Cardiac muscle cell (in vitro differentiated cells and primary cell): ENCODE measurements at regions not wholly inside any gene's neighbourhood (a gene's known extent, or its start where the extent isn't known, plus 50 kb on each side); places are given as distances from the start of the nearest gene placed in this dataset.

Experiments
- DNase-seq, 2 donors: peaks; one replicate each; pipeline versions ENCODE4 v3.0.0 to v3.0.0-alpha.2; 2010 to 2017; ENCODE audit warnings: low read depth in 1 of 2, low spot score in 1 of 2
- H3K27ac ChIP-seq: fragments of 200-600 bp; sonication (generic); 2 replicates; pipeline ENCODE4 v1.5.1; 2016
- H3K27me3 ChIP-seq: fragments of 200-600 bp; sonication (generic); 2 replicates; pipeline ENCODE4 v1.6.0; 2016; ENCODE audit warnings: control low read depth
- H3K36me3 ChIP-seq: fragments of 200-600 bp; sonication (generic); 2 replicates; pipeline ENCODE4 v1.5.1; 2016; ENCODE audit warnings: control low read depth
- H3K4me1 ChIP-seq: fragments of 200-600 bp; sonication (generic); 2 replicates; pipeline ENCODE4 v1.8.1; 2017; ENCODE audit warnings: low read depth, mild to moderate bottlenecking, mixed run types
- H3K4me3 ChIP-seq: fragments of 200-600 bp; sonication (generic); 2 replicates; pipeline ENCODE4 v1.5.1; 2016; ENCODE audit warnings: mild to moderate bottlenecking
- H3K9me3 ChIP-seq: fragments of 200-600 bp; sonication (generic); 2 replicates; pipeline ENCODE4 v1.5.1; 2017; ENCODE audit warnings: low read depth, mild to moderate bottlenecking, control low read depth
- TF ChIP-seq, protein P1 (sequence below): IDR thresholded peaks from 2 replicates; pipeline ENCODE4 v1.5.1; 2012; ENCODE audit warnings: low read depth, mild to moderate bottlenecking, low read length

DNA sequence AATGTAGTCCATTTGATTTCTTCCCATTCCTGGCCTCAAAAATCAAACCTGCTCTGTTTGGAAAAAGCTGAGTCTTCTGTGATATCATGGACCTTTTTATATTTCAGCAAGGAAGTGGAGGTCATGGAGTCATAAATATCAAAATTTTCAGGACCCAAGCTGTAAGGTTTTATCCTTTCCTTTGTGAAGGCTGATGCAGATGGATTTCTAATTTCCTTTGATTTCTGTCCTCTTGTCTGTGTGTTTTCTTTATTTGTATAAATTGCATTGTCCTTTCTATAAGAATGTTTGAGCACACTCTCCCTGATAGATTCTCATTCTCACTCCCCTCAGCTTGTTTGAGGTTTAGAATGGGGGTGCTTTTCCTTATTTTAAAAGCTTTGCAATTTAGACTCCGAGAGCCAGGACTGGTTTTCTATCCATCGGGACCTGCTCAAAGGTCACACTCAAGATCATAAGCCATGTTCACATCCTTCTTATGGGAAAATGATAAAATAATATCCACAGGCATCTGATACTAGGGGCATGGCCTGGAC is 127.4 kb upstream of the TMEM161B start:
- H3K27me3 ChIP-seq: peaks cover 86% of the 10 kb centered on the region
- TF ChIP-seq, protein P1, sequence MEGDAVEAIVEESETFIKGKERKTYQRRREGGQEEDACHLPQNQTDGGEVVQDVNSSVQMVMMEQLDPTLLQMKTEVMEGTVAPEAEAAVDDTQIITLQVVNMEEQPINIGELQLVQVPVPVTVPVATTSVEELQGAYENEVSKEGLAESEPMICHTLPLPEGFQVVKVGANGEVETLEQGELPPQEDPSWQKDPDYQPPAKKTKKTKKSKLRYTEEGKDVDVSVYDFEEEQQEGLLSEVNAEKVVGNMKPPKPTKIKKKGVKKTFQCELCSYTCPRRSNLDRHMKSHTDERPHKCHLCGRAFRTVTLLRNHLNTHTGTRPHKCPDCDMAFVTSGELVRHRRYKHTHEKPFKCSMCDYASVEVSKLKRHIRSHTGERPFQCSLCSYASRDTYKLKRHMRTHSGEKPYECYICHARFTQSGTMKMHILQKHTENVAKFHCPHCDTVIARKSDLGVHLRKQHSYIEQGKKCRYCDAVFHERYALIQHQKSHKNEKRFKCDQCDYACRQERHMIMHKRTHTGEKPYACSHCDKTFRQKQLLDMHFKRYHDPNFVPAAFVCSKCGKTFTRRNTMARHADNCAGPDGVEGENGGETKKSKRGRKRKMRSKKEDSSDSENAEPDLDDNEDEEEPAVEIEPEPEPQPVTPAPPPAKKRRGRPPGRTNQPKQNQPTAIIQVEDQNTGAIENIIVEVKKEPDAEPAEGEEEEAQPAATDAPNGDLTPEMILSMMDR: no peak
- H3K9me3 ChIP-seq: no peaks in the 10 kb centered on the region
- H3K4me1 ChIP-seq: peaks cover 15% of the 10 kb centered on the region
- no peak for DNase-seq
- H3K27ac ChIP-seq: no peak overlapping the region
- no peaks in the 10 kb centered on the region for H3K36me3 ChIP-seq
- no peak overlapping the region for H3K4me3 ChIP-seq

DNA sequence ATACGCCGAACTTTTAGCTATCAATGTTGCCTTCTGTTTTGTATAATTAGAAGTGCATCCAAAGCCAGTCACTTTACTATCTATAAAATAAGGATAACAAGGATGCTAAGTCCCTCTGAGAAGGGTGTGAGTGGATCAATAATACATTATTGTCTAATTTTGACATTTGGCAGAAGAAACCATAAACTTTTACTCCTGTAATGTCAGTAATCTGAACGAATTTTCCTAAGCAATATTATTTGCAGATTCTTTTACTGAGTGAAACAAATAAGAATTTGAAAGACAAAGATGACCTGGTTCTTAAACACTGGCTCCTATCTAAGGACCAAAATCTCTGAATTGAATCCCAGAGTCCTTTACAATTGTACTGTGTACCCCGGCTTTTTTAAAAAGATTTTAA is 126.6 kb upstream of the TMEM161B start:
- Histone ChIP-seq H3K4me1 (peaks cover 15% of the 10 kb centered on the region), H3K9me3 (no peaks in the 10 kb centered on the region), H3K27ac (no peak overlapping the region), H3K27me3 (peaks cover 88% of the 10 kb centered on the region), H3K36me3 (no peaks in the 10 kb centered on the region), H3K4me3 (no peak overlapping the region)
- no peak for DNase-seq
- TF ChIP-seq, protein P1: no peak

DNA sequence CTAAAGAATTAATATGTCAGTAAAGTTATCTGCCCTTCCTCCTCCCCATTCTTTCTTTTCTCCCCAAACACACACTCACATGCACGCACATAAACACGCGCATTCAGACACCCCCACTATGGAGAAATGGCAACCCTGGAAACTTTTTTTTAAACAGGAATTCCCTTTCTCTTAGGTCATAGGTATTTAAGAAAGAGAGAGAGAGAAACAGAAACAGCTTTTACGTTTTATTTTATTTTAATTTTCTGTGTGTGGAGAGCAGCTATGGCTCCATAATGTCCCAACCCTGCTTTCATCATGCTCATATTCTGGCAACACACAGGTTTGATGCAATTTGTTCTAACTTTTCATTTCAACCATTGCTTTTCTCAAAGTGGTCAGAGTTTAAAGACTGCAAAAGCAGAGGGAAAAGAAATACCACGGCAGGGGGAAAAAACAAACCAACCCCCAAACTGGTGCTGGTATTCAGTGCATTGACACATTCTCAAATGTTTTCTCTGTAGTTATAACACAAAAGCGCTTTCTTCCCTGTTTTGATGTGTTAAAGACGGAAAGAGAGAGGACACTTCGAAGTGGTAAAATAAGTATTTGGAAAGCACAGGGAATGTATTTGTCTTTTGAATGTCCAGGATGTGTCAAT is 126.0 kb upstream of the TMEM161B start:
- H3K4me3 ChIP-seq: no peak overlapping the region
- TF ChIP-seq, protein P1: no peak
- no peak for DNase-seq
- H3K36me3 ChIP-seq: no peaks in the 10 kb centered on the region
- H3K9me3 ChIP-seq: no peaks in the 10 kb centered on the region
- H3K27me3 ChIP-seq: peaks cover 88% of the 10 kb centered on the region
- H3K4me1 ChIP-seq: peaks cover 15% of the 10 kb centered on the region
- H3K27ac ChIP-seq: no peak overlapping the region

DNA sequence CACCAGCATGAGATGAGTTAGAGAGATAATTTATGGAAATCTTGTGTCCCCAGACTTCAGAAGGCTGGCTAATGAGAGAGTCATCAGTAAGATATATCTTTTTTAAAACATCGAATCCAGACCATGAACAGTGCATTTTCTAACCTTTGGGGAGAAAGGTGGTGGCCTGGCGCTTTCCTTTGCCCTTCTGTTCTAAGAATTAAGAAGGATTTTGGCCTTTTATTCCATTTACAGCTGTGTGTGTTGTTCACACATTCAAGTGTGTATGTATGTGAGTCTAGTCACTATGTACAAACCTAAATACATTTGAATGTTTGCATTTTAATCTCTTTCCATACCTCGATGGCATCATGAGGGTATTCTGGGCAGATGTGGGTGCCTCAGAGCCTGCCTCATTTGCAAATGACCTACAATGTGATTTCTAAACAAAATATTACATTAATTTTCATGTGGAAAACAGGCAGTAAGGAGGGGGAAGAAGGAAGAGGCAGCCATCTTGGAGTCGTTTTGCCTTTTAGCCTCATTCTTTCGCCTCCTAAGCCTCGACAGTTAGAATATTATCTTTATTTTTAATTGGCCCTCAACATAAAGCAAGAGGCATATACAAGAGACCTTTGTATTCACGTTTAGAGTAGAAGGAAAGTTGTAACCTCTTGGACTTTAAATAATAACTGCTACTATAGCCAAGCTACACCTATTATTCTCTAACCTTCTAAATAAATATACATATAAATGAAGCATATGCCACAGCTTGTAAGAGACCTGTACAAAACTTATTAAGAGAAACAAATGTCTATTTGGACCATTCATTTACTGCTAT is 125.3 kb upstream of the TMEM161B start:
- no peak for DNase-seq
- Histone ChIP-seq H3K4me1 (peaks cover 15% of the 10 kb centered on the region), H3K4me3 (no peak overlapping the region), H3K27me3 (peaks cover 91% of the 10 kb centered on the region), H3K9me3 (no peaks in the 10 kb centered on the region), H3K27ac (no peak overlapping the region), H3K36me3 (no peaks in the 10 kb centered on the region)
- TF ChIP-seq, protein P1: no peak

GRCh38 chr5:88393042-88393441 is 124.4 kb upstream of the TMEM161B start:
- Histone ChIP-seq H3K36me3 (no peaks in the 10 kb centered on the region), H3K4me1 (peaks cover 6% of the 10 kb centered on the region), H3K4me3 (no peak overlapping the region), H3K27me3 (peaks cover 91% of the 10 kb centered on the region), H3K9me3 (no peaks in the 10 kb centered on the region), H3K27ac (no peak overlapping the region)
- no peak for DNase-seq
- TF ChIP-seq, protein P1: no peak
